Right atrium auricular region (tissue), 2 donors: ENCODE measurements at regions not wholly inside any gene's neighbourhood (a gene's known extent, or its start where the extent isn't known, plus 50 kb on each side); places are given as distances from the start of the nearest gene placed in this dataset.

ENCODE experiments used
- DNase-seq: peaks from one replicate; pipeline ENCODE4 v3.0.0-alpha.2; 2019; ENCODE audit warnings: low spot score
- H3K27ac ChIP-seq, 2 donors: fragments of 200-600 bp; sonication (generic); 1 replicate in 1 of 2; 2 replicates in 1 of 2; pipeline ENCODE4 v1.5.1; 2016 to 2019
- H3K27me3 ChIP-seq, 2 donors: fragments of 200-600 bp; sonication (generic); one replicate each; pipeline versions ENCODE4 v1.5.1 to v1.6.0; 2017 to 2019
- H3K36me3 ChIP-seq: fragments of 200-600 bp; sonication (generic); one replicate; pipeline ENCODE4 v1.5.1; 2016
- H3K4me1 ChIP-seq, 2 donors: fragments of 200-600 bp; sonication (generic); one replicate each; pipeline versions ENCODE4 v1.5.1 to v1.6.0; 2017 to 2019
- H3K4me3 ChIP-seq, 2 donors: fragments of 200-600 bp; sonication (generic); 1 replicate in 1 of 2; 2 replicates in 1 of 2; pipeline ENCODE4 v1.5.1; 2017 to 2019; ENCODE audit warnings: mild to moderate bottlenecking in 1 of 2, moderate library complexity in 1 of 2
- H3K9me3 ChIP-seq, 2 donors: fragments of 200-600 bp; sonication (generic); one replicate each; pipeline ENCODE4 v1.5.1; 2019
- CTCF ChIP-seq, 2 donors: fragments of 200-600 bp; sonication (generic); IDR thresholded peaks; one replicate each; pipeline ENCODE4 v1.5.1; 2019; ENCODE audit warnings: antibody characterized with exemption in 2 of 2

- DNase-seq = no peak
- Histone ChIP-seq H3K27ac (no peak overlapping the region), H3K4me1 (no peaks in the 10 kb centered on the region), H3K27me3 (no peaks in the 10 kb centered on the region), H3K36me3 (no peaks in the 10 kb centered on the region), H3K9me3 (no peaks in the 10 kb centered on the region), H3K4me3 (no peak overlapping the region)
- no peak for TF ChIP-seq CTCF (IDR thresholded peaks at IDR 0.05)
Measured at GRCh38 chr9:105168870-105169319, 75.6 kb upstream of the SLC44A1 start.

GRCh38 chr9:105171076-105171475, 73.4 kb upstream of the SLC44A1 start:
- no peak for TF ChIP-seq CTCF (IDR thresholded peaks at IDR 0.05)
- no peaks in the 10 kb centered on the region for H3K36me3 ChIP-seq
- H3K4me3 ChIP-seq = no peak overlapping the region
- no peaks in the 10 kb centered on the region for H3K4me1 ChIP-seq
- DNase-seq = no peak
- H3K9me3 ChIP-seq = no peaks in the 10 kb centered on the region
- H3K27me3 ChIP-seq = no peaks in the 10 kb centered on the region
- no peak overlapping the region for H3K27ac ChIP-seq

- Histone ChIP-seq H3K4me1 (no peaks in the 10 kb centered on the region), H3K27ac (no peak overlapping the region), H3K9me3 (no peaks in the 10 kb centered on the region), H3K27me3 (no peaks in the 10 kb centered on the region), H3K4me3 (no peak overlapping the region), H3K36me3 (no peaks in the 10 kb centered on the region)
- DNase-seq = no peak
- TF ChIP-seq CTCF (IDR thresholded peaks at IDR 0.05) = no peak
Measured at GRCh38 chr9:105171589-105171988, 72.9 kb upstream of the SLC44A1 start.

- no peak for TF ChIP-seq CTCF (IDR thresholded peaks at IDR 0.05)
- DNase-seq = no peak
- H3K27me3 ChIP-seq = no peaks in the 10 kb centered on the region
- no peaks in the 10 kb centered on the region for H3K4me1 ChIP-seq
- H3K9me3 ChIP-seq = no peaks in the 10 kb centered on the region
- no peak overlapping the region for H3K27ac ChIP-seq
- H3K36me3 ChIP-seq = no peaks in the 10 kb centered on the region
- H3K4me3 ChIP-seq = no peak overlapping the region
Measured at GRCh38 chr9:105172436-105172835, 72.0 kb upstream of the SLC44A1 start.

GRCh38 chr9:105173306-105173705, 71.1 kb upstream of the SLC44A1 start:
- no peaks in the 10 kb centered on the region for H3K4me1 ChIP-seq
- no peak overlapping the region for H3K4me3 ChIP-seq
- TF ChIP-seq CTCF (IDR thresholded peaks at IDR 0.05) = no peak
- H3K36me3 ChIP-seq = no peaks in the 10 kb centered on the region
- no peaks in the 10 kb centered on the region for H3K27me3 ChIP-seq
- no peak for DNase-seq
- H3K9me3 ChIP-seq = no peaks in the 10 kb centered on the region
- no peak overlapping the region for H3K27ac ChIP-seq

- H3K36me3 ChIP-seq = no peaks in the 10 kb centered on the region
Measured at GRCh38 chr9:105173826-105174225, 70.6 kb upstream of the SLC44A1 start.

More at GRCh38 chr9:105173826-105174225, 70.6 kb upstream of the SLC44A1 start:
- no peak overlapping the region for H3K4me3 ChIP-seq
- no peak for DNase-seq
- no peak for TF ChIP-seq CTCF (IDR thresholded peaks at IDR 0.05)
- no peaks in the 10 kb centered on the region for H3K4me1 ChIP-seq
- no peaks in the 10 kb centered on the region for H3K9me3 ChIP-seq
- H3K27ac ChIP-seq = no peak overlapping the region
- no peaks in the 10 kb centered on the region for H3K27me3 ChIP-seq
